HepG2 (cell line): ENCODE measurements at regions not wholly inside any gene's neighbourhood (a gene's known extent, or its start where the extent isn't known, plus 50 kb on each side); places are given as distances from the start of the nearest gene placed in this dataset.

Experiments used
- BRCA1 ChIP-seq: sonication (generic); formaldehyde crosslinking; IDR thresholded peaks from 2 replicates; pipeline ENCODE4 v1.4.0; 2020; ENCODE audit warnings: missing genetic modification reagents
- FOXM1 ChIP-seq: sonication (generic); formaldehyde crosslinking; IDR thresholded peaks from 2 replicates; pipeline ENCODE4 v1.5.0; 2020; ENCODE audit warnings: missing genetic modification reagents
- POLR2A ChIP-seq, 2 experiments: IDR thresholded peaks; 2 replicates each; pipeline ENCODE4 v1.6.1; 2011; ENCODE audit warnings: low read depth in 2 of 2, low read length in 2 of 2, mild to moderate bottlenecking in 1 of 2, moderate library complexity in 1 of 2; ENCODE audit not compliant: insufficient read depth in 1 of 2
- ZNF891 ChIP-seq: sonication (generic); formaldehyde crosslinking; IDR thresholded peaks from 2 replicates; pipeline ENCODE4 v1.5.0; 2020; ENCODE audit warnings: mild to moderate bottlenecking, missing genetic modification reagents
- TF ChIP-seq, protein P1 (sequence below): sonication (generic); formaldehyde crosslinking; IDR thresholded peaks from 2 replicates; pipeline ENCODE4 v1.4.0; 2020; ENCODE audit warnings: missing genetic modification reagents

DNA sequence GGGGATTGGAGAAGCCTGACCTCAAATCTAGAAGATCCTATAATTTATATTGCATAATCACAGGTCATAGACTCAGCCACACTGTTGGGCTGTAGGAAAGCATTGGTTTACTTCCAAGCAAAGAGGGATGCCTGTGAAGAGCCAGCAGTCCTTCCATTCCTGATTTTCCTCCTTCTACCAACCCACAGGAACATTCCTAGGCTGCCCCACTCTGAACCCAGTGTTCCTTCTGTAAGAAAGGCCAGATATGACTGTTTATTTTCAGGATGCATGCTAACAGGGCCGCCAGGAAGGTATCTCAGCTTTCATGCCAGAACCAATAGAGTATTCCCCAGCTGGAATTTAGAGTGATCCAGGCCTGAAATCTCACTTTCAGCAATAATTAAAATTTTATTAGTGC lies 197.1 kb downstream of the ETS1 start:
- no peak for TF ChIP-seq POLR2A (IDR thresholded peaks at IDR 0.05; ENCODE audit: insufficient read depth in 1 of 2, low read depth in 2 of 2, low read length in 2 of 2)
- TF ChIP-seq ZNF891 (CRISPR knock-in tag) = no peak
- TF ChIP-seq, protein P1, sequence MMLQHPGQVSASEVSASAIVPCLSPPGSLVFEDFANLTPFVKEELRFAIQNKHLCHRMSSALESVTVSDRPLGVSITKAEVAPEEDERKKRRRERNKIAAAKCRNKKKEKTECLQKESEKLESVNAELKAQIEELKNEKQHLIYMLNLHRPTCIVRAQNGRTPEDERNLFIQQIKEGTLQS (CRISPR knock-in tag) = no peak
- TF ChIP-seq FOXM1 (CRISPR knock-in tag) = no peak
- TF ChIP-seq BRCA1 (CRISPR knock-in tag) = no peak
